Endothelial cell (in vitro differentiated cells): ENCODE measurements at regions not wholly inside any gene's neighbourhood (a gene's known extent, or its start where the extent isn't known, plus 50 kb on each side); places are given as distances from the start of the nearest gene placed in this dataset.

Experiments used
- DNase-seq: peaks from one replicate; pipeline ENCODE4 v3.0.0; 2021; ENCODE audit warnings: low spot score
- H3K27ac Mint-ChIP-seq: one replicate; pipeline ENCODE4 v1.8.0; 2021; ENCODE audit warnings: mixed read lengths, inconsistent platforms; ENCODE audit not compliant: unreplicated experiment
- H3K27me3 Mint-ChIP-seq: one replicate; pipeline ENCODE4 v1.8.0; 2021; ENCODE audit warnings: mild to moderate bottlenecking, moderate library complexity, mixed read lengths, inconsistent platforms; ENCODE audit not compliant: unreplicated experiment
- H3K36me3 Mint-ChIP-seq: one replicate; pipeline ENCODE4 v1.8.0; 2021; ENCODE audit warnings: mild to moderate bottlenecking, low read depth, mixed read lengths, inconsistent platforms; ENCODE audit not compliant: unreplicated experiment
- H3K4me1 Mint-ChIP-seq: one replicate; pipeline ENCODE4 v1.8.0; 2021; ENCODE audit warnings: mild to moderate bottlenecking, mixed read lengths, inconsistent platforms; ENCODE audit not compliant: unreplicated experiment
- H3K4me3 Mint-ChIP-seq: one replicate; pipeline ENCODE4 v1.8.0; 2021; ENCODE audit warnings: mild to moderate bottlenecking, mixed read lengths, inconsistent platforms; ENCODE audit not compliant: unreplicated experiment
- H3K9me3 Mint-ChIP-seq: one replicate; pipeline ENCODE4 v1.8.0; 2021; ENCODE audit warnings: mixed read lengths, inconsistent platforms; ENCODE audit not compliant: unreplicated experiment
- TF ChIP-seq, protein P1 (sequence below): fragments of 200-600 bp; sonication (generic); IDR thresholded peaks from one replicate; pipeline ENCODE4 v1.5.0; 2021; ENCODE audit warnings: antibody characterized with exemption; ENCODE audit not compliant: unreplicated experiment

DNA sequence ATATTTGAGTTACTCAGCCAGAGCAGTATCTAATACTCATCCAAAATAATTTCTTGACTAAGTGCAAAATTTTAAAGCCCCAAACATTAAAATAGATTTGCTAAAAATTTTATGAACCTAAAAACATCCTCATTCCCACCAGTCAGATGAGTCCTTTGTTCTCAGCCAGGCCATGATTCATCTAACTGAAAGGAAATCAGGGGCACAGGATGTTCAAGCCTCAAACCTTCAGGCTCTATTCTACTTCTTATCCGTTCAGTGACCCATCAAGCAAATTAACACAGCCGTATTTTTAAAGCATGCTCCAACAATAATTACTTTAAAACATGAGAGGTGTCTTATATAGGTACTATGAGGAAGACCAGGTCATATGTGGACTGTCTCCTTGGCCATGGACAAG, 176.5 kb upstream of the MON1B start:
- Mint-ChIP-seq H3K27me3 (peaks cover 4% of the 10 kb centered on the region), H3K4me3 (no peak overlapping the region), H3K4me1 (no peaks in the 10 kb centered on the region), H3K9me3 (no peaks in the 10 kb centered on the region), H3K27ac (no peak overlapping the region), H3K36me3 (no peaks in the 10 kb centered on the region)
- DNase-seq, result no peak
- TF ChIP-seq, protein P1, sequence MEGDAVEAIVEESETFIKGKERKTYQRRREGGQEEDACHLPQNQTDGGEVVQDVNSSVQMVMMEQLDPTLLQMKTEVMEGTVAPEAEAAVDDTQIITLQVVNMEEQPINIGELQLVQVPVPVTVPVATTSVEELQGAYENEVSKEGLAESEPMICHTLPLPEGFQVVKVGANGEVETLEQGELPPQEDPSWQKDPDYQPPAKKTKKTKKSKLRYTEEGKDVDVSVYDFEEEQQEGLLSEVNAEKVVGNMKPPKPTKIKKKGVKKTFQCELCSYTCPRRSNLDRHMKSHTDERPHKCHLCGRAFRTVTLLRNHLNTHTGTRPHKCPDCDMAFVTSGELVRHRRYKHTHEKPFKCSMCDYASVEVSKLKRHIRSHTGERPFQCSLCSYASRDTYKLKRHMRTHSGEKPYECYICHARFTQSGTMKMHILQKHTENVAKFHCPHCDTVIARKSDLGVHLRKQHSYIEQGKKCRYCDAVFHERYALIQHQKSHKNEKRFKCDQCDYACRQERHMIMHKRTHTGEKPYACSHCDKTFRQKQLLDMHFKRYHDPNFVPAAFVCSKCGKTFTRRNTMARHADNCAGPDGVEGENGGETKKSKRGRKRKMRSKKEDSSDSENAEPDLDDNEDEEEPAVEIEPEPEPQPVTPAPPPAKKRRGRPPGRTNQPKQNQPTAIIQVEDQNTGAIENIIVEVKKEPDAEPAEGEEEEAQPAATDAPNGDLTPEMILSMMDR, result no peak

DNA sequence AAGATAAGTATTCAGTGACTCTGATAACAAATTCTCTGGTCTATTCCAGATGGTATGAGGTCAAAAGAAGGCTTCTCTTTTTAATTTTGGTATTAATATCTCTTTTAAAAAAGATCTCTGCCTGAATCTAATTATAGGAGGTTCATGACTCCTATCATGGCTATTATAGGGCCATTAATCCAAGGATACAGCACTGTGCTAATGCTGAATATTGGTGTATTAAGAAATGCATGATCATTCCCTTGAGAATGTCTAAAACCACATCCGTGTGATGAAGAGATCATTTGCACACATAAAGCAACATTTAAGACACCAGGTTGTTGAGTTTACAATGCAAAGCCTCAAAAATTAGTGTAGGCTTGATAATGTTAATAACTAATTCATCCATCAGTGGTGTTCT, 160.4 kb upstream of the MON1B start:
- no peak for DNase-seq
- Mint-ChIP-seq H3K27ac (no peak overlapping the region), H3K4me1 (no peaks in the 10 kb centered on the region), H3K9me3 (peaks cover 4% of the 10 kb centered on the region), H3K4me3 (no peak overlapping the region), H3K27me3 (no peaks in the 10 kb centered on the region), H3K36me3 (no peaks in the 10 kb centered on the region)
- TF ChIP-seq, protein P1, result no peak

DNA sequence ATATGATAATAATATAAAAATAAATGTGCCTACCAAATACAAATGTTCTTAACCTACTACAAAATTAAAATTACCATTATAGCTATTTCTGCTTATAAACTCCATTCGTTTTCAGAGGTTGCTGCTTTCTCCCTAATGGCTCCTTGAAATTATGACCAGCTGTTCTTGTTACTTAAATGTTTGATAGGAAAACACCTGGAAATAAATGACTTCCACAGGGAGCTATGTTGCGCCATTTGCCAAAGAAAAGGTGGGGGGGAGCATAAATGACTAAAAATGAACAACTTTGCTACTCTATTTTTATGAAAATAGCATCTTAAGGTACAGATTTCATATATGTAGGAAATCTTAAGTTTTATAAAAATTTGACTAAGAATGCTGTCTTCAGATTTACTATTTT, 157.5 kb upstream of the MON1B start:
- Mint-ChIP-seq H3K4me3 (no peak overlapping the region), H3K27me3 (peaks cover 2% of the 10 kb centered on the region), H3K9me3 (peaks cover 4% of the 10 kb centered on the region), H3K27ac (no peak overlapping the region), H3K36me3 (no peaks in the 10 kb centered on the region), H3K4me1 (no peaks in the 10 kb centered on the region)
- TF ChIP-seq, protein P1, result no peak
- DNase-seq, result no peak

DNA sequence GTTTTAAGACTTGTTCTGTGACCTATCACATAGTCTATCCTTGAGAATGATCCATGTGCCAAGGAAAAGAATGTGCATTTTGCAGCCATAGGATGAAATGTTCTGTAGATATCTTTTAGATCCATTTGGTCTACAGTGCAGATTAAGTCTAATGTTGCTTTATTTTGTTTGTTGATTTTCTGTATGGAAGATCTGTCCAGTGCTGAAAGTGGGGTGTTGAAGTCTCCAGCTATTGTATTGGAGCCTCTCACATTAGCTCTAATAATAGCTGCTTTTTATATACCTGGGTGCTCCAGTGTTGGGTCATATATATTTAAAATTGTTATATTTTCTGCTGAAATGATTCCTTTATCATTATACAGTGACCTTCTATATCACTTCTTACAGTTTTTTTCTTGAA, 155.6 kb upstream of the MON1B start:
- H3K9me3 Mint-ChIP-seq, result no peaks in the 10 kb centered on the region
- no peak overlapping the region for H3K4me3 Mint-ChIP-seq
- no peak overlapping the region for H3K27ac Mint-ChIP-seq
- DNase-seq, result no peak
- H3K36me3 Mint-ChIP-seq, result no peaks in the 10 kb centered on the region
- TF ChIP-seq, protein P1, result no peak
- no peaks in the 10 kb centered on the region for H3K4me1 Mint-ChIP-seq
- peaks cover 2% of the 10 kb centered on the region for H3K27me3 Mint-ChIP-seq

DNA sequence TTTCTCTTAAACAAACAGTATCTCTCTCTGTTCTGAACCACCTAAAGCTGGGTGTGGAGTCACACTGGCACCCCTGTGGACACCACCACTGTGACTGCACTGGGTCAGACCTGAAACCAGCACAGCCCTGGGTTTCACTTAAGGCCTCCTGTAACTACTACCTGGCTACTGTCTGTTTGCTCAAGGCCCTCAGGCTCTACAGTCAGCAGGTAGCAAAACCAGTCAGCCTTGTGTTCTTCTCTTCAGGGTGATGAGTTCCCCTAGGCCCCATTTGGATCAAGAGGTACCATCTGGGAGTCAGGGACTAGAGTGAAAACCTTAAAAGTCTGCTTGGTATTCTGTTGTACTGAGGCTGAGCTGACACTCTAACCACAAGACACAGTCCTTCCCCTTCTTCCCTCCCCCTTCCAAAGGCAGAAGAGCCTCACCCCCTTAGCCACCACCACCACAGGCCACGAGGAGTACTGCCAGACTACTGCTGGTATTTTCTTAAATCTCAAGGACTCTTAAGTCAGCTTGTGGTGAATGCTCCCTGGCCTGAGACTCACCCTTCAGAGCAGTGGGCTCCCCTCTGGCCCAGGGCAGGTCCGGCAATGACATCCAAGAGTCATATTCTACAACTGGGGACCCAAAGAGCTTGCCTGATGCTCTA, 153.2 kb upstream of the MON1B start:
- no peak overlapping the region for H3K27ac Mint-ChIP-seq
- no peak for DNase-seq
- TF ChIP-seq, protein P1, result no peak
- no peaks in the 10 kb centered on the region for H3K36me3 Mint-ChIP-seq
- H3K27me3 Mint-ChIP-seq, result peaks cover 2% of the 10 kb centered on the region
- no peaks in the 10 kb centered on the region for H3K4me1 Mint-ChIP-seq
- no peak overlapping the region for H3K4me3 Mint-ChIP-seq
- no peaks in the 10 kb centered on the region for H3K9me3 Mint-ChIP-seq
